HEK293 (cell line): ENCODE measurements at regions not wholly inside any gene's neighbourhood (a gene's known extent, or its start where the extent isn't known, plus 50 kb on each side); places are given as distances from the start of the nearest gene placed in this dataset.

Source experiments
- CTCF ChIA-PET: fragments of 350-600 bp; formaldehyde crosslinking; extraction: SDS; loops from one replicate; lab custom pipeline; 2021; ENCODE audit warnings: antibody characterized with exemption; lab: Yijun Ruan, JAX
- POLR2A ChIA-PET: fragments of 300-600 bp; formaldehyde crosslinking; extraction: SDS; loops from one replicate; lab custom pipeline; 2020; ENCODE audit warnings: antibody characterized with exemption, inconsistent platforms; lab: Yijun Ruan, JAX
- H3K27ac ChIP-seq: fragments of 200-500 bp; sonication (Bioruptor generic); 2 replicates; pipeline ENCODE4 v1.5.1; 2014; ENCODE audit warnings: low read depth, low read length, control low read depth, inconsistent platforms; ENCODE audit errors: extremely low read depth
- H3K36me3 ChIP-seq, 2 experiments: fragments of 200-500 bp in 1 of 2; sonication (Bioruptor generic) in 1 of 2; 1 replicate in 1 of 2; 2 replicates in 1 of 2; pipeline ENCODE4 v1.5.1; 2014 to 2017; ENCODE audit warnings: inconsistent platforms in 2 of 2, low read length in 2 of 2; ENCODE audit not compliant: control insufficient read depth in 2 of 2, insufficient read depth in 1 of 2
- H3K4me1 ChIP-seq: fragments of 200-500 bp; sonication (Bioruptor generic); 2 replicates; pipeline ENCODE4 v1.5.1; 2014; ENCODE audit warnings: mild to moderate bottlenecking, low read length, inconsistent platforms; ENCODE audit not compliant: control insufficient read depth, insufficient read depth
- H3K4me3 ChIP-seq: 2 replicates; pipeline ENCODE4 v1.5.1; 2011; ENCODE audit warnings: low read depth, mild to moderate bottlenecking, control low read depth, low read length, moderate library complexity
- H3K9me3 ChIP-seq: fragments of 200-500 bp; sonication (Bioruptor generic); 2 replicates; pipeline ENCODE4 v1.5.1; 2014; ENCODE audit warnings: low read depth, low read length, inconsistent platforms; ENCODE audit not compliant: control insufficient read depth, insufficient read depth
- BCL6B ChIP-seq: fragments of 450-650 bp; formaldehyde crosslinking; IDR thresholded peaks from 2 replicates; pipeline ENCODE4 v1.5.1; 2017; ENCODE audit warnings: missing biosample characterization, missing genetic modification characterization
- HOXD13 ChIP-seq: sonication (generic); formaldehyde crosslinking; IDR thresholded peaks from 2 replicates; pipeline ENCODE4 v1.8.0; 2022; ENCODE audit warnings: missing genetic modification reagents, borderline replicate concordance
- PBX3 ChIP-seq: sonication (generic); formaldehyde crosslinking; IDR thresholded peaks from 2 replicates; pipeline ENCODE4 v1.8.1; 2022; ENCODE audit warnings: mild to moderate bottlenecking, moderate library complexity, missing genetic modification reagents
- SP3 ChIP-seq: fragments of 450-650 bp; formaldehyde crosslinking; IDR thresholded peaks from 2 replicates; pipeline ENCODE4 v1.5.1; 2016; ENCODE audit warnings: missing biosample characterization, missing genetic modification characterization
- ZBTB17 ChIP-seq: fragments of 450-650 bp; formaldehyde crosslinking; IDR thresholded peaks from 2 replicates; pipeline ENCODE4 v1.5.1; 2016; ENCODE audit warnings: missing biosample characterization, missing genetic modification characterization
- ZBTB49 ChIP-seq: fragments of 450-650 bp; formaldehyde crosslinking; IDR thresholded peaks from 2 replicates; pipeline ENCODE4 v1.5.1; 2016; ENCODE audit warnings: missing biosample characterization, missing genetic modification characterization, low read depth
- ZBTB6 ChIP-seq: fragments of 450-650 bp; formaldehyde crosslinking; IDR thresholded peaks from 2 replicates; pipeline ENCODE4 v1.5.1; 2017; ENCODE audit warnings: missing biosample characterization, missing genetic modification characterization
- ZNF350 ChIP-seq: fragments of 450-650 bp; formaldehyde crosslinking; IDR thresholded peaks from 2 replicates; pipeline ENCODE4 v1.5.0; 2017; ENCODE audit warnings: missing biosample characterization, mild to moderate bottlenecking, missing genetic modification characterization
- ZNF394 ChIP-seq: fragments of 450-650 bp; formaldehyde crosslinking; IDR thresholded peaks from 2 replicates; pipeline ENCODE4 v1.5.1; 2016; ENCODE audit warnings: missing biosample characterization, missing genetic modification characterization, mild to moderate bottlenecking, moderate library complexity, borderline replicate concordance
- ZNF398 ChIP-seq: fragments of 450-650 bp; formaldehyde crosslinking; IDR thresholded peaks from 2 replicates; pipeline ENCODE4 v1.5.1; 2017; ENCODE audit warnings: missing biosample characterization, missing genetic modification characterization
- ZNF404 ChIP-seq: fragments of 450-650 bp; formaldehyde crosslinking; IDR thresholded peaks from 2 replicates; pipeline ENCODE4 v1.5.1; 2017; ENCODE audit warnings: missing biosample characterization, missing genetic modification characterization
- ZNF473 ChIP-seq: fragments of 450-650 bp; formaldehyde crosslinking; IDR thresholded peaks from 2 replicates; pipeline ENCODE4 v1.5.1; 2017; ENCODE audit warnings: missing biosample characterization, missing genetic modification characterization
- ZNF510 ChIP-seq: fragments of 450-650 bp; formaldehyde crosslinking; IDR thresholded peaks from 2 replicates; pipeline ENCODE4 v1.5.1; 2018; ENCODE audit warnings: mild to moderate bottlenecking, missing genetic modification characterization, missing biosample characterization; ENCODE audit not compliant: insufficient replicate concordance
- ZNF514 ChIP-seq: fragments of 450-650 bp; formaldehyde crosslinking; IDR thresholded peaks from 2 replicates; pipeline ENCODE4 v1.5.1; 2016; ENCODE audit warnings: missing biosample characterization, missing genetic modification characterization
- ZNF561 ChIP-seq: fragments of 450-650 bp; IDR thresholded peaks from 2 replicates; pipeline ENCODE4 v1.5.1; 2018; ENCODE audit warnings: missing biosample characterization, missing genetic modification characterization, borderline replicate concordance
- ZNF624 ChIP-seq: fragments of 450-650 bp; formaldehyde crosslinking; IDR thresholded peaks from 2 replicates; pipeline ENCODE4 v1.5.1; 2017; ENCODE audit warnings: missing biosample characterization, missing genetic modification characterization
- ZNF626 ChIP-seq: fragments of 450-650 bp; sonication (Bioruptor Pico); formaldehyde crosslinking; IDR thresholded peaks from 2 replicates; pipeline ENCODE4 v1.5.1; 2018; ENCODE audit warnings: missing biosample characterization, missing genetic modification characterization, inconsistent platforms
- ZNF747 ChIP-seq: fragments of 450-650 bp; formaldehyde crosslinking; IDR thresholded peaks from 2 replicates; pipeline ENCODE4 v1.5.1; 2016; ENCODE audit warnings: missing biosample characterization, missing genetic modification characterization
- ZNF830 ChIP-seq: fragments of 450-650 bp; IDR thresholded peaks from 2 replicates; pipeline ENCODE4 v1.5.0; 2018; ENCODE audit warnings: missing biosample characterization, missing genetic modification characterization, low read depth, mild to moderate bottlenecking, moderate library complexity
- ZSCAN16 ChIP-seq: fragments of 450-650 bp; formaldehyde crosslinking; IDR thresholded peaks from 2 replicates; pipeline ENCODE4 v1.5.1; 2016; ENCODE audit warnings: missing biosample characterization, missing genetic modification characterization
- ZSCAN5A ChIP-seq: fragments of 450-650 bp; formaldehyde crosslinking; IDR thresholded peaks from 2 replicates; pipeline ENCODE4 v1.5.1; 2016; ENCODE audit warnings: missing biosample characterization, missing genetic modification characterization

- Histone ChIP-seq H3K9me3 (no peaks in the 10 kb centered on the region), H3K36me3 (no peaks in the 10 kb centered on the region), H3K27ac (no peak overlapping the region), H3K4me3 (no peak overlapping the region), H3K4me1 (no peaks in the 10 kb centered on the region)
- ChIA-PET CTCF (interaction anchor here (2.5 kb wide), 1 partner anchor 11 kb away, joined by 10 read pairs; no protein-coding TSS in a partner anchor), POLR2A (no interaction called here)
- TF ChIP-seq ZNF561 (tag by site-specific recombination) = no peak
- no peak for TF ChIP-seq ZNF830 (tag by site-specific recombination)
- no peak for TF ChIP-seq BCL6B (tag by site-specific recombination)
Observed at GRCh38 chr12:14156606-14157005, 175.2 kb upstream of the GRIN2B start.

- Histone ChIP-seq H3K36me3 (no peaks in the 10 kb centered on the region), H3K4me1 (no peaks in the 10 kb centered on the region), H3K9me3 (no peaks in the 10 kb centered on the region), H3K27ac (no peak overlapping the region), H3K4me3 (no peak overlapping the region)
- POLR2A ChIA-PET = no interaction called here
- CTCF ChIA-PET = interaction anchor here (2.5 kb wide), 1 partner anchor 10 kb away, joined by 10 read pairs; no protein-coding TSS in a partner anchor
- TF ChIP-seq ZBTB17 = no peak
- no peak for TF ChIP-seq ZBTB6 (tag by site-specific recombination)
- TF ChIP-seq ZNF350 = no peak
- no peak for TF ChIP-seq ZNF510 (tag by site-specific recombination)
- TF ChIP-seq SP3 (tag by site-specific recombination) = no peak
- no peak for TF ChIP-seq PBX3 (CRISPR knock-in tag)
- TF ChIP-seq ZNF624 = no peak
- no peak for TF ChIP-seq HOXD13 (CRISPR knock-in tag)
- TF ChIP-seq ZNF626 (tag by site-specific recombination) = no peak
- no peak for TF ChIP-seq ZNF394 (tag by site-specific recombination)
- no peak for TF ChIP-seq ZNF404
- TF ChIP-seq ZNF473 (tag by site-specific recombination) = no peak
- TF ChIP-seq ZBTB49 (tag by site-specific recombination) = no peak
- TF ChIP-seq ZNF747 = no peak
- TF ChIP-seq ZNF398 = no peak
- TF ChIP-seq ZSCAN5A = no peak
- no peak for TF ChIP-seq ZSCAN16 (tag by site-specific recombination)
- TF ChIP-seq ZNF514 (tag by site-specific recombination) = no peak
Observed at GRCh38 chr12:14157088-14157747, 175.8 kb upstream of the GRIN2B start.
